Right renal pelvis (tissue), 4 donors: ENCODE measurements at regions not wholly inside any gene's neighbourhood (a gene's known extent, or its start where the extent isn't known, plus 50 kb on each side); places are given as distances from the start of the nearest gene placed in this dataset.
A peak's percentile ranks its signal among the peaks of the same experiment; 100 is the strongest.
"Not testable (repeated sequence)": the region's sequence is repeated elsewhere in the genome, so short reads cannot be mapped to it uniquely, and the experiment has no call there.

Source experiments
- DNase-seq, 4 donors: peaks; one replicate each; pipeline ENCODE4 v3.0.0-alpha.2; 2013; ENCODE audit warnings: low read depth in 4 of 4, low spot score in 3 of 4, missing footprints in 1 of 4

- not testable (repeated sequence) for DNase-seq
Observed at GRCh38 chr13:22965011-22965857, 215.5 kb upstream of the SGCG start.

GRCh38 chr13:22965858-22966239, 214.9 kb upstream of the SGCG start:
- DNase-seq, result not testable (repeated sequence)

- not testable (repeated sequence) for DNase-seq
Observed at GRCh38 chr13:22966753-22967152, 214.0 kb upstream of the SGCG start.

GRCh38 chr13:22967669-22968068, 213.1 kb upstream of the SGCG start:
- no peak for DNase-seq

GRCh38 chr13:22979952-22980351, 200.8 kb upstream of the SGCG start:
- DNase-seq, result no peak

- DNase-seq, result no peak
Observed at GRCh38 chr13:22980936-22981335, 199.8 kb upstream of the SGCG start.

- DNase-seq, result no peak
Observed at GRCh38 chr13:22993148-22993547, 187.6 kb upstream of the SGCG start.

GRCh38 chr13:23003446-23003845, 177.3 kb upstream of the SGCG start:
- DNase-seq, result no peak

- DNase-seq, result peak in 2 of 4 donors; percentile 33 to 37
Observed at GRCh38 chr13:23007426-23007825, 173.4 kb upstream of the SGCG start.

- DNase-seq, result no peak
Observed at GRCh38 chr13:23018143-23018542, 162.6 kb upstream of the SGCG start.

- peak; percentile 38 to 49 (median 46) for DNase-seq
Observed at GRCh38 chr13:23020246-23020843, 160.4 kb upstream of the SGCG start.

- DNase-seq, result no peak
Observed at GRCh38 chr13:23021906-23022305, 158.9 kb upstream of the SGCG start.

- no peak for DNase-seq
Observed at GRCh38 chr13:23022704-23023103, 158.1 kb upstream of the SGCG start.

GRCh38 chr13:23025864-23026608, 154.7 kb upstream of the SGCG start:
- DNase-seq, result no peak

GRCh38 chr13:23039266-23039935, 141.4 kb upstream of the SGCG start:
- no peak for DNase-seq

- no peak for DNase-seq
Observed at GRCh38 chr13:23042181-23042580, 138.6 kb upstream of the SGCG start.

- no peak for DNase-seq
Observed at GRCh38 chr13:23044906-23045305, 135.9 kb upstream of the SGCG start.

- DNase-seq, result no peak
Observed at GRCh38 chr13:23050126-23050525, 130.7 kb upstream of the SGCG start.

- DNase-seq, result not testable (repeated sequence)
Observed at GRCh38 chr13:23053711-23054110, 127.1 kb upstream of the SGCG start.

GRCh38 chr13:23059173-23059572, 121.6 kb upstream of the SGCG start:
- DNase-seq, result no peak

GRCh38 chr13:23060959-23061358, 119.8 kb upstream of the SGCG start:
- DNase-seq, result no peak
